ENCODE measurements at regions not wholly inside any gene's neighbourhood (a gene's known extent, or its start where the extent isn't known, plus 50 kb on each side); places are given as distances from the start of the nearest gene placed in this dataset.

GRCh38 chr1:242718967-242719366 lies 194.5 kb upstream of the PLD5 start:
- TF ChIP-seq CTCF (IDR thresholded peaks at IDR 0.05), result no peak
- no peak for TF ChIP-seq POLR2A (IDR thresholded peaks at IDR 0.05)

Data from testis (tissue), 2 donors.